K562 (cell line): ENCODE measurements at regions not wholly inside any gene's neighbourhood (a gene's known extent, or its start where the extent isn't known, plus 50 kb on each side); places are given as distances from the start of the nearest gene placed in this dataset.
A peak's percentile ranks its signal among the peaks of the same experiment; 100 is the strongest.

ENCODE experiments used
- ATAC-seq: fragments of 200-7000 bp; cut with Tn5 transposase; 3 replicates; pipeline ENCODE4 v1.9.1; 2020; ENCODE audit warnings: moderate library complexity
- BruUV-seq: library from RNA; stranded (reverse); fragments of 400-500 nt; replicated peaks from 2 replicates; lab custom pipeline; 2021; lab: Mats Ljungman, UMichigan
- CTCF ChIA-PET: fragments of 300-600 bp; formaldehyde crosslinking; extraction: SDS; loops from one replicate; lab custom pipeline; 2021; ENCODE audit warnings: low intra/inter-chr PET ratio; lab: Yijun Ruan, JAX
- POLR2A ChIA-PET: fragments of 300-600, 350-650 bp; sonication (Branson Sonifier 250); formaldehyde crosslinking; extraction: SDS; loops from one replicate; lab custom pipeline; 2021; ENCODE audit warnings: antibody characterized with exemption, inconsistent platforms; lab: Yijun Ruan, JAX
- DNase-seq, 4 experiments: peaks; one replicate each; pipeline versions ENCODE4 v3.0.0 to v3.0.0-alpha.2; 2011 to 2018; ENCODE audit warnings: low spot score in 3 of 4, mixed read lengths in 3 of 4; ENCODE audit errors: extremely low read depth in 1 of 4
- FAIRE-seq: peaks from 2 replicates; lab custom pipeline; 2011; peaks lifted over from hg19 to GRCh38; lab: Jason Lieb, UNC
- H2AFZ ChIP-seq: 2 replicates; pipeline ENCODE4 v1.6.0; 2011; ENCODE audit warnings: low read depth, low read length, control low read depth, inconsistent platforms
- H3K27ac ChIP-seq: fragments of 200-600 bp; 3 replicates; pipeline ENCODE4 v1.8.0; 2011; ENCODE audit warnings: low read depth, mild to moderate bottlenecking, control low read depth, inconsistent platforms, low read length, moderate library complexity, mixed read lengths; ENCODE audit errors: extremely low read depth
- H3K27me3 ChIP-seq, 2 experiments: fragments of 300-600 bp in 1 of 2; 2 replicates in 1 of 2; 3 replicates in 1 of 2; pipeline versions ENCODE4 v1.6.0 to v1.8.0; 2011; ENCODE audit warnings: inconsistent platforms in 2 of 2, low read length in 2 of 2, mild to moderate bottlenecking in 1 of 2, mixed read lengths in 1 of 2, moderate library complexity in 1 of 2; ENCODE audit not compliant: control insufficient read depth in 2 of 2, insufficient read depth in 2 of 2
- H3K36me3 ChIP-seq: fragments of 300-600 bp; 3 replicates; pipeline ENCODE4 v1.8.0; 2011; ENCODE audit warnings: mild to moderate bottlenecking, low read length, inconsistent platforms; ENCODE audit not compliant: control insufficient read depth, insufficient read depth
- H3K4me1 ChIP-seq, 2 experiments: fragments of 200-600 bp in 1 of 2; replicated peaks in 1 of 2; 2 replicates in 1 of 2; 3 replicates in 1 of 2; pipeline versions ENCODE4 v1.5.1 to v1.8.0; 2011; ENCODE audit warnings: inconsistent platforms in 2 of 2, low read length in 2 of 2, mild to moderate bottlenecking in 1 of 2, mixed read lengths in 1 of 2, moderate library complexity in 1 of 2; ENCODE audit not compliant: control insufficient read depth in 2 of 2, insufficient read depth in 2 of 2
- H3K4me2 ChIP-seq: 2 replicates; pipeline ENCODE4 v1.6.1; 2011; ENCODE audit warnings: low read length, control low read depth, inconsistent platforms, mixed read lengths; ENCODE audit not compliant: insufficient read depth
- H3K4me3 ChIP-seq: fragments of 200-600 bp; sonication (generic), shearing (Covaris generic); 2 replicates; pipeline ENCODE4 v1.5.1; 2016; ENCODE audit warnings: control low read depth, inconsistent platforms
- H3K79me2 ChIP-seq: fragments of 200-600 bp; 3 replicates; pipeline ENCODE4 v1.8.0; 2011; ENCODE audit warnings: low read length, inconsistent platforms; ENCODE audit not compliant: control insufficient read depth, insufficient read depth
- H3K9ac ChIP-seq, 2 experiments: 2 replicates each; pipeline versions ENCODE4 v1.6.0 to v1.6.1; 2011; ENCODE audit warnings: low read depth in 2 of 2, low read length in 2 of 2, control low read depth in 1 of 2, inconsistent platforms in 1 of 2, mild to moderate bottlenecking in 1 of 2, mixed read lengths in 1 of 2; ENCODE audit not compliant: insufficient read depth in 1 of 2
- H3K9me1 ChIP-seq: one replicate; pipeline ENCODE4 v1.6.0; 2011; ENCODE audit warnings: inconsistent platforms, mild to moderate bottlenecking, low read length, moderate library complexity; ENCODE audit not compliant: control insufficient read depth, insufficient read depth
- H3K9me3 ChIP-seq: replicated peaks from 2 replicates; pipeline ENCODE4 v1.5.1; 2011; ENCODE audit warnings: low read depth, low read length, inconsistent platforms; ENCODE audit not compliant: control insufficient read depth, insufficient read depth
- H4K20me1 ChIP-seq: replicated peaks from 2 replicates; pipeline ENCODE4 v1.6.1; 2011; ENCODE audit warnings: low read length, inconsistent platforms, mixed read lengths; ENCODE audit not compliant: control insufficient read depth, insufficient read depth
- CEBPG ChIP-seq, 3 experiments: fragments of 200-800 bp in 1 of 3; sonication (Bioruptor generic) in 1 of 3; sonication (generic) in 1 of 3; formaldehyde crosslinking in 1 of 3; IDR thresholded peaks in 2 of 3; conservative IDR thresholded peaks in 1 of 3; 2 replicates each; pipeline versions ENCODE4 v1.6.1 to v1.8.0; 2016 to 2022; ENCODE audit warnings: missing compliant biosample characterization in 2 of 3, missing genetic modification characterization in 2 of 3, mild to moderate bottlenecking in 1 of 3, missing genetic modification reagents in 1 of 3
- FOXJ2 ChIP-seq: fragments of 200-800 bp; sonication (Bioruptor generic); IDR thresholded peaks from 2 replicates; pipeline ENCODE4 v1.6.1; 2016; ENCODE audit warnings: missing genetic modification characterization, missing compliant biosample characterization
- KDM1A ChIP-seq, 2 experiments: fragments of 450-650 bp; IDR thresholded peaks; 2 replicates each; pipeline ENCODE4 v1.6.1; 2016; ENCODE audit warnings: mild to moderate bottlenecking in 2 of 2
- PYGO2 ChIP-seq: fragments of 450-650 bp; IDR thresholded peaks from 2 replicates; pipeline ENCODE4 v1.6.1; 2016; ENCODE audit warnings: mild to moderate bottlenecking, missing genetic modification characterization, moderate library complexity, missing compliant biosample characterization
- TCF3 ChIP-seq: sonication (generic); formaldehyde crosslinking; IDR thresholded peaks from 2 replicates; pipeline ENCODE4 v1.4.0; 2020; ENCODE audit warnings: mild to moderate bottlenecking, missing genetic modification reagents
- XRCC5 ChIP-seq: fragments of 200-400 bp; formaldehyde crosslinking; IDR thresholded peaks from 2 replicates; pipeline ENCODE4 v1.6.1; 2017; ENCODE audit warnings: low read depth, mild to moderate bottlenecking, low read length
- ZZZ3 ChIP-seq: fragments of 450-650 bp; IDR thresholded peaks from 2 replicates; pipeline ENCODE4 v1.6.1; 2016; ENCODE audit warnings: antibody characterized with exemption, mild to moderate bottlenecking, moderate library complexity
- WGBS: fragments of 100-300 bp; shearing (Covaris generic); methylation state at CpG from one replicate; pipeline ENCODE4 v1.1.6; 2016; ENCODE audit warnings: low coverage, mixed read lengths; ENCODE audit not compliant: insufficient coverage; ENCODE audit errors: missing lambda C conversion rate; 5-methylcytosine and 5-hydroxymethylcytosine counted together
- in situ Hi-C: fragments of 300-500 bp; cut with MboI; formaldehyde crosslinking; loops from 4 replicates; pipeline ENCODE4 v1.15.0; 2018; ENCODE audit warnings: inconsistent platforms, mixed read lengths
- intact Hi-C: fragments of 100-400 bp; cut with micrococcal nuclease; formaldehyde crosslinking; loops from 2 replicates; pipeline ENCODE4 v1.14.2; 2022

- no TSS peak for BruUV-seq
- Histone ChIP-seq H4K20me1 (no peaks in the 10 kb centered on the region), H3K4me3 (no peak overlapping the region), H3K9ac (no peak overlapping the region), H3K9me3 (no peaks in the 10 kb centered on the region), H3K27me3 (no peaks in the 10 kb centered on the region), H3K4me1 (no peaks in the 10 kb centered on the region), H3K27ac (no peak overlapping the region), H3K4me2 (no peak overlapping the region), H3K36me3 (no peaks in the 10 kb centered on the region), H3K79me2 (no peaks in the 10 kb centered on the region), H2AFZ (no peak overlapping the region), H3K9me1 (no peaks in the 10 kb centered on the region)
- in situ Hi-C loops: no loop called here
- intact Hi-C loops: no loop called here
- CTCF ChIA-PET: no interaction called here
- DNase-seq: no peak
- 0% methylated on average over 4 of the region's 4 CpGs for WGBS
- no peak for ATAC-seq
- FAIRE-seq: no peak
- POLR2A ChIA-PET: no interaction called here
- TF ChIP-seq XRCC5: no peak
- no peak for TF ChIP-seq TCF3
- TF ChIP-seq FOXJ2 (tag): no peak
- TF ChIP-seq KDM1A (IDR thresholded peaks at IDR 0.05): no peak
- no peak for TF ChIP-seq PYGO2 (tag)
- TF ChIP-seq CEBPG (CRISPR knock-in tag; IDR thresholded peaks at IDR 0.05): no peak
- peak; percentile 7 to 28; a peak in 2 of 4 replicates for TF ChIP-seq CEBPG (tag; conservative IDR thresholded peaks at IDR 0.05 in 1 of 2, IDR thresholded peaks at IDR 0.05 in 1 of 2)
- no peak for TF ChIP-seq ZZZ3
These were observed 326.7 kb upstream of the GRAMD2B start for GRCh38 chr5:126096442-126097006.
